SK-N-SH treated with all-trans-retinoic acid at 6 μM for 48 hours (cell line): ENCODE measurements at regions not wholly inside any gene's neighbourhood (a gene's known extent, or its start where the extent isn't known, plus 50 kb on each side); places are given as distances from the start of the nearest gene placed in this dataset.

Experiments
- BACH2 ChIP-seq: fragments of 250-450 bp; sonication (Bioruptor Pico); IDR thresholded peaks from 2 replicates; pipeline ENCODE4 v1.9.0; 2021; ENCODE audit warnings: mild to moderate bottlenecking, borderline replicate concordance
- CSDC2 ChIP-seq: fragments of 250-450 bp; sonication (Bioruptor Pico); IDR thresholded peaks from 2 replicates; pipeline ENCODE4 v1.5.0; 2020; ENCODE audit warnings: mild to moderate bottlenecking, moderate library complexity
- ESRRG ChIP-seq: fragments of 250-450 bp; sonication (Bioruptor Pico); IDR thresholded peaks from 2 replicates; pipeline ENCODE4 v1.6.1; 2021; ENCODE audit warnings: mild to moderate bottlenecking
- ISL1 ChIP-seq: fragments of 250-450 bp; sonication (Bioruptor Pico); IDR thresholded peaks from 2 replicates; pipeline ENCODE4 v2.1.2; 2022; ENCODE audit warnings: mild to moderate bottlenecking, moderate library complexity
- RARB ChIP-seq: fragments of 250-450 bp; sonication (Bioruptor Pico); IDR thresholded peaks from 2 replicates; pipeline ENCODE4 v1.8.0; 2021; ENCODE audit warnings: mild to moderate bottlenecking, moderate library complexity
- TOX ChIP-seq: fragments of 250-450 bp; sonication (Bioruptor Pico); IDR thresholded peaks from 2 replicates; pipeline ENCODE4 v1.8.0; 2021; ENCODE audit warnings: mild to moderate bottlenecking, moderate library complexity, borderline replicate concordance
- ZFP3 ChIP-seq: fragments of 250-450 bp; sonication (Bioruptor Pico); IDR thresholded peaks from 2 replicates; pipeline ENCODE4 v1.5.0; 2020; ENCODE audit warnings: mild to moderate bottlenecking, moderate library complexity
- TF ChIP-seq, protein P1 (sequence below): fragments of 250-450 bp; sonication (Bioruptor Pico); IDR thresholded peaks from 2 replicates; pipeline ENCODE4 v1.8.0; 2020; ENCODE audit warnings: mild to moderate bottlenecking, moderate library complexity, borderline replicate concordance
- TF ChIP-seq, protein P2 (sequence below): fragments of 250-450 bp; sonication (Bioruptor Pico); IDR thresholded peaks from 2 replicates; pipeline ENCODE4 v1.5.1; 2021; ENCODE audit warnings: mild to moderate bottlenecking, moderate library complexity
- TF ChIP-seq, protein P3 (sequence below): fragments of 250-450 bp; sonication (Bioruptor Pico); IDR thresholded peaks from 2 replicates; pipeline ENCODE4 v1.5.0; 2020; ENCODE audit warnings: mild to moderate bottlenecking, moderate library complexity

GRCh38 chr2:21676676-21677075 lies 552.9 kb downstream of the TDRD15 start:
- TF ChIP-seq, protein P1, sequence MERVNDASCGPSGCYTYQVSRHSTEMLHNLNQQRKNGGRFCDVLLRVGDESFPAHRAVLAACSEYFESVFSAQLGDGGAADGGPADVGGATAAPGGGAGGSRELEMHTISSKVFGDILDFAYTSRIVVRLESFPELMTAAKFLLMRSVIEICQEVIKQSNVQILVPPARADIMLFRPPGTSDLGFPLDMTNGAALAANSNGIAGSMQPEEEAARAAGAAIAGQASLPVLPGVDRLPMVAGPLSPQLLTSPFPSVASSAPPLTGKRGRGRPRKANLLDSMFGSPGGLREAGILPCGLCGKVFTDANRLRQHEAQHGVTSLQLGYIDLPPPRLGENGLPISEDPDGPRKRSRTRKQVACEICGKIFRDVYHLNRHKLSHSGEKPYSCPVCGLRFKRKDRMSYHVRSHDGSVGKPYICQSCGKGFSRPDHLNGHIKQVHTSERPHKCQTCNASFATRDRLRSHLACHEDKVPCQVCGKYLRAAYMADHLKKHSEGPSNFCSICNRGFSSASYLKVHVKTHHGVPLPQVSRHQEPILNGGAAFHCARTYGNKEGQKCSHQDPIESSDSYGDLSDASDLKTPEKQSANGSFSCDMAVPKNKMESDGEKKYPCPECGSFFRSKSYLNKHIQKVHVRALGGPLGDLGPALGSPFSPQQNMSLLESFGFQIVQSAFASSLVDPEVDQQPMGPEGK (CRISPR knock-in tag): no peak
- no peak for TF ChIP-seq ISL1
- TF ChIP-seq RARB: no peak
- no peak for TF ChIP-seq CSDC2 (CRISPR knock-in tag)
- TF ChIP-seq ESRRG (CRISPR knock-in tag): no peak
- TF ChIP-seq, protein P2, sequence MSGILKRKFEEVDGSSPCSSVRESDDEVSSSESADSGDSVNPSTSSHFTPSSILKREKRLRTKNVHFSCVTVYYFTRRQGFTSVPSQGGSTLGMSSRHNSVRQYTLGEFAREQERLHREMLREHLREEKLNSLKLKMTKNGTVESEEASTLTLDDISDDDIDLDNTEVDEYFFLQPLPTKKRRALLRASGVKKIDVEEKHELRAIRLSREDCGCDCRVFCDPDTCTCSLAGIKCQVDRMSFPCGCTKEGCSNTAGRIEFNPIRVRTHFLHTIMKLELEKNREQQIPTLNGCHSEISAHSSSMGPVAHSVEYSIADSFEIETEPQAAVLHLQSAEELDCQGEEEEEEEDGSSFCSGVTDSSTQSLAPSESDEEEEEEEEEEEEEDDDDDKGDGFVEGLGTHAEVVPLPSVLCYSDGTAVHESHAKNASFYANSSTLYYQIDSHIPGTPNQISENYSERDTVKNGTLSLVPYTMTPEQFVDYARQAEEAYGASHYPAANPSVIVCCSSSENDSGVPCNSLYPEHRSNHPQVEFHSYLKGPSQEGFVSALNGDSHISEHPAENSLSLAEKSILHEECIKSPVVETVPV (CRISPR knock-in tag): no peak
- TF ChIP-seq BACH2 (CRISPR knock-in tag): no peak
- TF ChIP-seq, protein P3, sequence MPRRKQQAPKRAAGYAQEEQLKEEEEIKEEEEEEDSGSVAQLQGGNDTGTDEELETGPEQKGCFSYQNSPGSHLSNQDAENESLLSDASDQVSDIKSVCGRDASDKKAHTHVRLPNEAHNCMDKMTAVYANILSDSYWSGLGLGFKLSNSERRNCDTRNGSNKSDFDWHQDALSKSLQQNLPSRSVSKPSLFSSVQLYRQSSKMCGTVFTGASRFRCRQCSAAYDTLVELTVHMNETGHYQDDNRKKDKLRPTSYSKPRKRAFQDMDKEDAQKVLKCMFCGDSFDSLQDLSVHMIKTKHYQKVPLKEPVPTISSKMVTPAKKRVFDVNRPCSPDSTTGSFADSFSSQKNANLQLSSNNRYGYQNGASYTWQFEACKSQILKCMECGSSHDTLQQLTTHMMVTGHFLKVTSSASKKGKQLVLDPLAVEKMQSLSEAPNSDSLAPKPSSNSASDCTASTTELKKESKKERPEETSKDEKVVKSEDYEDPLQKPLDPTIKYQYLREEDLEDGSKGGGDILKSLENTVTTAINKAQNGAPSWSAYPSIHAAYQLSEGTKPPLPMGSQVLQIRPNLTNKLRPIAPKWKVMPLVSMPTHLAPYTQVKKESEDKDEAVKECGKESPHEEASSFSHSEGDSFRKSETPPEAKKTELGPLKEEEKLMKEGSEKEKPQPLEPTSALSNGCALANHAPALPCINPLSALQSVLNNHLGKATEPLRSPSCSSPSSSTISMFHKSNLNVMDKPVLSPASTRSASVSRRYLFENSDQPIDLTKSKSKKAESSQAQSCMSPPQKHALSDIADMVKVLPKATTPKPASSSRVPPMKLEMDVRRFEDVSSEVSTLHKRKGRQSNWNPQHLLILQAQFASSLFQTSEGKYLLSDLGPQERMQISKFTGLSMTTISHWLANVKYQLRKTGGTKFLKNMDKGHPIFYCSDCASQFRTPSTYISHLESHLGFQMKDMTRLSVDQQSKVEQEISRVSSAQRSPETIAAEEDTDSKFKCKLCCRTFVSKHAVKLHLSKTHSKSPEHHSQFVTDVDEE: no peak
- TF ChIP-seq TOX: no peak
- TF ChIP-seq ZFP3 (CRISPR knock-in tag): no peak
